ENCODE measurements at regions not wholly inside any gene's neighbourhood (a gene's known extent, or its start where the extent isn't known, plus 50 kb on each side); places are given as distances from the start of the nearest gene placed in this dataset.

DNA sequence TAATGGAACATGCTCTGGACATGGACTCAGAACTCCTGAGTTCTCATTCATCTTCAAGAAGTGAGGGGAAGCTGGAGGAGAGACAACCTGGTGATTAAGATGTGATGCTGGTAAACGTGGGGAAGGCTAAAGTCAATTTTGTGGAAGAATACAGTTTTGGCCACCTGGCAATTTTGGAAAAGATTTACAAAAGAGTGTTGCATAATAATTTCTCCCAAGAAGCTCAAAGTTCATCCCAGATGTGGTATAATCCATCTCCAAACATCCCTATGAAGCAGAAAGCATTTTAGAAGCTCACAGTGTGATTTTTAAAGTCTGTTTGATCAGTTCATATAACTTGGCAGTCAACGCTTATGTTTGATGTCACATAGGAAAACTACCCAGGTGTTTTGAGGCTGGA is 208.7 kb downstream of the LMX1A start:
- no peak for DNase-seq (ENCODE audit: low spot score)

DNA sequence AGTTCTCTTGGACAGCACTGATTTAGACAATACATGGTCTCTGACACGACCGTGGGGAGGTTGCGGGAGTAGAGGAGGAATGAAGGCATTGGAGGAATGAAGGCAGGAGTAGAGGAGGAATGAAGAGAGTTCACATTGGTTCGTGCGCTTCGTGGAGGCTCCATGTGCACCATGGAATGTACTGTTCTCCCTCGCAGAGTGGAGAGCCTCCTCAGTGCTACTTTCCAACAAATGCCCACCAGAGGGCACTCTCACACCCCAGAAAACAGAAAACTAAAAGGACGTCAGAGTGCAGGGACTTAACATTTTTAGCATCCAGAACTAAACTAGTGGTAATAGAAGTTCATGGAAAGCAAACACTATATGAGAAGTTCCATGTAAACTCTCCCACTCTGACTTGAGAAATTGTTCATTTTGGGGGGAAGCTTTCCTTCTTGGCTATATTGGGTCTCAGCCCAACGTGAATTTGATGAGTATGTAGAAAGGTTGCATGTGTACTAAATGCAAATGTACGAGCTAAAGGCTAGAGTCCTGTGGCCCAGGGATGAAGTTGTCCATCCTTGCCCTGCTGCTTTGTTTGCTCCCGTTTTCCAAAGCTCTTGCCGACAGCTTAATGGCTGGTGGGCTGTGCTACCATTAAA is 211.6 kb downstream of the LMX1A start:
- peak; percentile 55 for DNase-seq (ENCODE audit: low spot score)

DNA sequence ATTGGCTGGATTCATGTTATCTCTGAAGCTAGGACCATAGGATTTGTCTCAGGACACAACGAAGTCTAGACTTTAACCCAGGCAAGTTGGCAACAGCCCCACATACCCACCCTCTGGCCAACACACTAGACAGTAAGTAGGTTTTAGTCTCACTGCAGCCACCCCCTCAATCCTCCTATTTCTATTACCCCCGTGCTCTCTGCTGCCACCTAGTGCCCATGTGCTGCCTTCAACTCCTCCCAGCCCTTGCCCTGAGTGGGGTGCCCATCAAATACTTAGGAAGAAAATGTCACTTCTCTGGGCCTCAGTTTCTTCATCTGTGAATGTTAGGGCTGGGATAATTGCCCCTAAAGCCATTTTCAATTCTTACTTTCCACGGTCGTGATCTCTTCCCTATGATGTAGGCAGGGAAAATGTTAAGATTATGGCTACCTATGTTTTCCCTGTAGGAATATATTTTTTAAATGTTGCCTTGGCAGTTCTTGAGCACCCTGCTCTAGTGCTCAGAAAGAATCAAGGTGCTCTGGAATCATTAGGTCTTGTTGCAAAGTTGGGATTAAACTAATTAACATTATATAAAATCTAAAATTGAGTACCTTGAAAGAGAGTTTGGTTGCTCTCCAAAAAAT is 213.0 kb downstream of the LMX1A start:
- DNase-seq (ENCODE audit: low spot score) = no peak

DNA sequence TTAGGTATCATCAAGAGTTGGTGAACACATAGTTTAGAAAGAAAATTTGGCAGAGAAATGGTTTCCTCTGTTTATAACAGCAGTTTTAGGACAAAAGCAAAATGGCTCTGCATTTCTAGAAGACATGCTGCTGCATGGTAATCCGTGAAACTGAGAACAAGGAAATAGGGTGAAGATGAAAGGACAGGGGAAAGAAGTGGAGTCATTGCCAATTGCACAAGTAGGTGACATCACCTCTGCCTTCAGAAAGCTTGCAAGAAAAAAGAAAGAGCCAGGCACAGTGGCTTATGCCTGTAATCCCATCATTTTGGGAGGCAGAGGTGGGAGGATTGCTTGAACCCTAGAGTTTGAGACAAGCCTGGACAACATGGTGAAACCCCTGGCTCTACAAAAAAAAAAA is 217.6 kb downstream of the LMX1A start:
- no peak for DNase-seq (ENCODE audit: low spot score)

DNA sequence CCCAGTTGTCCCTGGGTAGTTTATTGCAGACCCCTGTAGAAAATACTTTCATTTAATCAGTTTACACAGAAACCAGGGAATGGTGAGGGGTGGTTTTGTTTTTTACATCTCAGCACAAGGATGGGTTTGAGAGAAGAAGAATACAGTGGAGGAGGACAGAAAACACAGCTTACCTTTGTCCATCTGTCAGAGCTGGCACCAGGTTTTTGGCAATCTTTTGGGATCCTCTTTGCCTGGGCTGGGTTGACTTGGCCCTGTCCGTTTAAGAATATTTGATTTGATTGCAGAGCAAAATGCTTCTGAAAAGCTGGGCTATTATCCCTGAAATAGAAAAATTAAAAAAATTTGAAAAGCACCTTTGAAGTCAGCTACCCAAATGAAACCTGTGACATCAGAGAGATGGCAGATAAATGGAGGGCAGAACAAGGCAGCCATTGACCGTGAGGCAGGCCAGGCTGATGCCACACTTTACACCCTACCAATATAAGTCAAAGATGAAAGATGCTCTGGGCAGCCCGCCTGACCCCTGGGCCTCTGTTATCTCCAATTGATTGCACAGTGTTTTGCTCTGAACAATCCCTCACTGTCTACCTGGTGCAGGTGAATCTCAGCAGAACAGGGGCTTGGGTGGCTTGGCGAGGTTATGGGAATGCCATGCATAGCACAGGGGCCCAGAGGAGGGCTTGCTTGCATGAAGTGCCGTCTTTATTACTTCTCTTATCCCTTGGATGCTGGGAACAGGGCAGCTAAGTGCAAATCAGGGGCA is 218.8 kb downstream of the LMX1A start:
- no peak for DNase-seq (ENCODE audit: low spot score)

DNA sequence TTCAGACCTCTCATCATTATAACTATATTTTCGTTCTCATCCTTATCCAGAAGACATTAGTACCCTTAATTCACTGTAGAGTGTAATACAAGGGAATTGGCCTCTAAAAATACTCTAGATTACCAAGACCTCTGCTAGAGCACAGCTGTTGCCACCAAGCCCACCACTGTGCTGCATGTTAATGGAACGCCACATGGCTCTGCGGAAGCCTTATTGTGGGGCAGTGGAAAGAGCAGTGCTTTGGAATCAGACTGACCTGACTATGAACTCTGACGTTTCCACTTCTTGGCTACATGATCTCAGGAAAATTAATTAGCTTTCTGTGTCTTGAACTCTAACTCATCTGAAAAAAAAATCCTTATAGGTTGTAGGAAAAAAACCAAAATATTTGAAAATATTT is 222.1 kb downstream of the LMX1A start:
- DNase-seq (ENCODE audit: low spot score) = no peak

DNA sequence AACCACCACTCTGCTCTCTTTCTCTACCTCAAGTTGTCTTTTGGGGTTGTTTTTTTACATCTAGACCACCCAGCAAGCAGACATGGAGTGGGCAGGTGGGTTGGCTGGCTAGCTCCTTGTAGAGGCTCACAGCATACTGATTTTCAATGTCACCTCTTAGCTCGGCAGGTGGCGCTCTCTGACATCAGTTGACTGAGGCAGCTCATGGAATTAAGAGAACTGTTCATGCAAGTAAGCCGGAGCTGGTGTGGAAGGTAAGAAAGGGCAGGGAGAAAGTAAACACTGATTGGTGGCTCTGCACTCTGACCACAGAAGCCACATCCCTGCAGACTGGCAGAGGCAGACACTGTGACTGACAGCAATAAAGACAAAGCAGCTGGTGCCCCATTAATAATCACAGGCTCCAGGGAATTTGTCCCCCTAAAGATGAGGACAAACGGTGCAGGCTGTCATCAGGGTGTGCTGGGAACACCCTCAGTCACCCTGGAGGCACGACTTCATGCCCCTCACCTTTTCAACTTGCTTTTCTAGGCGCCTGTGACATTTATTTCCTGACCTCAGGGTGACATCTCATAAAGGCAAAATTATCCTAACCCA is 226.8 kb downstream of the LMX1A start:
- peak; percentile 66 for DNase-seq (ENCODE audit: low spot score)

DNA sequence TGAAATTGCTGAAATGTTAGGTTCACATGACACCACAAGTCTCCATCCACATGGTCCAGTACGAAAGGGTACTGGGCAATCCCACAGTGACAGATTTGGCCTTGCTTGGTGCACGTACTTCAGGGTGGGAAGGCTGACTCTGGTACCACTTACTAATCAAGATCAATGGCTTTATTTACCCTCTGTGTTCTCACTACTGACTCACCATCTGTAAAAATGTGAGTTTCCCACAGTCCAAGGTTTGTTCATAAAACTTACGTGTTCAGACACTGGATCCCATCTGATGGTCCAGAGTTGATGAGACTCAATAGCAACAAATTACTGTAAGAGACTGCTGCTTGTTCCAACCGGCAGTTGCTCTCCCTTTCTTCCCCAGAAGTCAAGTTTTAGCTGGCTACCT is 231.7 kb downstream of the LMX1A start:
- no peak for DNase-seq (ENCODE audit: low spot score)

DNA sequence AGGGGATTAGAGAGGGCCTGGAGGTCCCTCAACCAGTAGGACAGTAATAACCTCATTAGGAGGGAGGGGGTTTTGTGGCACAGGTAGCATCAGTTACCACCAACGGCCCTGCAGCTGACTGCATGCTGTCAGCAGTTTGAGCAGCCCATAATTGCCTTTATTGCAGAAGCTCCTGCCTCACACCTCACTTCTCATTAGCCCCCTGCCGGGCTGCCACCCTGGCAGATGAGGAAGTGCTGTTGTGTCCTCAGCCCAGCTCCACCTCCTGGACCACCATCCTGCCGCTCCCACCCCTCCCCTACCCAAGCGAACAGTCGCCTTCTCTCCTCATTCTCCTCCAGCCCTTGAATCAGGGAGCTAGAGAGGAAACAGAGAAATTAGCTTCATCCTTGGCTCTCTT is 237.4 kb downstream of the LMX1A start:
- DNase-seq (ENCODE audit: low spot score) = no peak

DNA sequence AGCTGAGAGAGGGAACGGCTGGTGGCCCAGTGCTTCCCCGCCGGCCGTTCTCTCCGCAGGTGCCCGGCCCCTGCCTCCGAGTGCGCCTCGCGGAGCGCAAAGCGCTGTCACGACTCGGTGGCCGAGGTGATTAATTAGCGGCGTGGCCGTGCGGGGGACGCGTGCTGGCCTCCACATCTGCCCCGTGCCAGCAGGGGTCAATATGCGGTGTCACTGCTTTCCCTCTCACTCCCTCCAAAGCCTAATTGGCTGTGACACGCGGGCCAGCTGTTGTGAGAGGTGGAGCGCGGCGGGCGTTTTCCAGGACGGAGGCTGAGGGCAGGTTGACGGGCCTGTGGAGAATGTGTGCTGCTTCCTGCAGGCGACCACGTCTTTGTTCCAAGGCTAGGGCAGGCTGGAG is 239.0 kb downstream of the LMX1A start:
- DNase-seq (ENCODE audit: low spot score) = no peak

DNA sequence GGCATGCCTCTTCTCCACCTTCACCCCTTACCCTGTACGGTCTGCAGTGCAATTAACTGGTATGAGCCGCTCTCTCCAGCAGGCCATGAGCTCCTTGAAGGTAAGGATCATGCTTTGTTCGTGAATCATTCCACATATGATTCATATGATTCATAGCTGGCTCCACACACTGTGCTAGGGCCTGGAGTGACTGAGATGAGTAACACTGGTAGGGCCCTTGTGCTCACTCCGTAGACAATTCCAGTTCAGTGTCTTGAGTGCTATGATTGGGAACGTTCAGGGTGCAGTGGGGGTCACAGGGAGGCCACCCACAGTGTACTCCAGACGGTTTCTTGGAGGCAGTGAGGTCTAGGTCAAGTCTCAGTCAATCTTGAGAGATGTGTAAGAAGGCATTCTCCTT is 239.8 kb downstream of the LMX1A start:
- no peak for DNase-seq (ENCODE audit: low spot score)

DNA sequence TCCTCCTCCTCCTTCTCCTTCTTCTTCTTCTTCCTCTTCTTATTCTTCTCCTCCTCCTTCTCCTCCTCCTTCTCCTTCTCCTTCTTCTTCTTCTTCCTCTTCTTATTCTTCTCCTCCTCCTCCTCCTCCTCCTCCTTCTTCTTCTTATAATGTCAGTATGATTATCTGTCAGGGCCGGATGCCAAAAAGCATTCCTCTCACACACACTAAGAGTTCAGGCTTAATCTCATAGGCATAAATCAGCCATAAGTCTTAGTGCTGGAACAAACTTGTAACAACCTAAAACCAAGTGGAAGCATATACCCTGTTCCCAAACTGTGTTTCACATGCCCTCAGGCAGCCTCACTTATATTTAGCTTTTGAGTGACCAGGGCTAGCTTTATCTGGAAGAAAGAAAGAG is 240.3 kb downstream of the LMX1A start:
- no peak for DNase-seq (ENCODE audit: low spot score)

DNA sequence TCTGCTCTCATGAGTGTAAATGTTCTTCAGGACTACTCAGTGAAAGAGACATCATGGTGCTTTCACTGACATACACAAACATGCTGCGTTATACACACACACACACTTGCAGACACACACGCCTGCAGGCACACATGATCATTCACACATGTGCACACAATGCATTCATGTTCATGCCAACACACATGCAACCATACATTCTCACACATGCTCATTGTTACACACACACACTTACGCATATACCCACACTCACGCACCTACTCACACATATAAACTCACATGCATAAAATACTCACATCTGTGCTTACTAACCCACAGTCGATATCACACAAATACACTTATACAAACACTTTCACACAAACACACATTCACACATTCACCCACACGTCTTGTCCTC is 241.6 kb downstream of the LMX1A start:
- DNase-seq (ENCODE audit: low spot score) = no peak

DNA sequence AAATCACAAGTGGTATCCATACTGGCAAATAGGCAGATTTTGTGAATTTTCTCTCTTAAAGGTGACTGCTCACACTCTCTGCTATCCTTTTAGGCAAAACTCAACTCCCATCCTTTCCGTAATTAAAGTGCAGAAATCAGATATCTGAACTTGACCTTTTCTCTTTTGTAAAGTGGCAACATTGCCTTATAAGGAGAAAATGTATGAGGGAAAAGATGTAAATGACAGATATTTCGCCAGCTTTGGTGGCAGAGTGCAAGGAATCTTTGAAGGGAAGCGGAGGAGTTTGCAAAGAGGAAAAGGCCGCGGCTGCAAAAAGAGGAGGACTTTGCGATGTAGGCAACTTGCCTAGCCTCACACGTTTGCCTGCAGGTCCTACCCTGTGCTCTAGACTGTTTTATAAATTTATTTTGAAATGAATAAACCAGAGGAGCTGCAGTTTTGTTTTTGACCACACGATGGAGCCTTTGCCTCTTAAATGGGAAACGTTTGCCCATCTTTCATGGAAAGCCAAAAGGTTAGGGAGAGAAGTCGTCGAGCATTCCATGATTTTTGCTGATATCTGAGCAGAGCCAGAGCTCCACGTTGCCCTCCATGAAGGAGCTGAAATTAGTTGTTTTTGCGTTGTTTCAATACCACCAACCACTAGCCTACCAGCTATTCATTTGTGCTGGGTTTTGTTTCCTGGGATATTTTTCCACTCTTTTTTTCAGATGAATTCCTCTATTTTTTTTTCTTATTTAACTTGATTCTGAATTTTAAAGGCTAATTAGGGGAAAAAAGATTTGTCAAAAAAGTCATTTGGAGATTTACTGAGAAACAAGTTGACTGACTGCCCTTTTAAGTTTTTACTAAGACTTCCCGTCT is 242.3 kb downstream of the LMX1A start:
- DNase-seq (ENCODE audit: low spot score) = peak; percentile 33

DNA sequence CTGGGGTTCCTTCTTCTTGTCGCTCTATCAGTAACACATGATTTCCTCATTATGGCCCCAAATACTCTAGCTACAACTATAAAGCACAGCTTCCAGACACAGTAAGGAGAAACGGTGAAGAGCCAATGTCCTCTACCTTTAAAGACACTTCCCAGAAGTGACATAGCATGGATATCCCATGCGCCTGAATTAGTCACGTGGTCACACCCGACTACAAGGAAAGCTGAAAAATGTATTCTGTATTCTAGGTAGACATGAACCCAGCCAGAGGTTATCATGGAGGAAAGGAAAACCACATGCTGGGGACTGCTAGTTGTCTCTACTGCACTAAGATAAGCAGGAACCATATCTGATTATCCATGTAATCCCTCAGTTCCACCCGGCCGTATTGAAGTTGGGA is 244.3 kb downstream of the LMX1A start:
- no peak for DNase-seq (ENCODE audit: low spot score)

DNA sequence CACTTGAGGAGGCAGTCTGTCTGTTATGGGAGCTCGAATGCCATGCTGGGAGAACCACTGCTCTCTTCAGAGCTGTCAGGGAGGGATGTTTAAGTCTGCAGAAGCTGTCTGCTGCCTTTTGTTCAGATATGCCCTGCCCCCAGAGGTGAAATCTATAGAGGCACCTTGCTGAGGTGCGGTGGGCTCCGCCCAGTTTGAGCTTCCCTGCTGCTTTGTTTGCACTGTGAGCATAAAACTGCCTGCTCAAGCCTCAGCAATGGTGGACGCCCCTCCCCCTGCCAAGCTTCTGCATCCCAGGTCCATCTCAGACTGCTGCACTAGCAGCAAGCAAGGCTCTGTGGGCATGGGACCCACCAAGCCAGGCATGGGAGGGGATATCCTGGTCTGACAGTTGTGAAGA is 247.5 kb downstream of the LMX1A start:
- no peak for DNase-seq (ENCODE audit: low spot score)

DNA sequence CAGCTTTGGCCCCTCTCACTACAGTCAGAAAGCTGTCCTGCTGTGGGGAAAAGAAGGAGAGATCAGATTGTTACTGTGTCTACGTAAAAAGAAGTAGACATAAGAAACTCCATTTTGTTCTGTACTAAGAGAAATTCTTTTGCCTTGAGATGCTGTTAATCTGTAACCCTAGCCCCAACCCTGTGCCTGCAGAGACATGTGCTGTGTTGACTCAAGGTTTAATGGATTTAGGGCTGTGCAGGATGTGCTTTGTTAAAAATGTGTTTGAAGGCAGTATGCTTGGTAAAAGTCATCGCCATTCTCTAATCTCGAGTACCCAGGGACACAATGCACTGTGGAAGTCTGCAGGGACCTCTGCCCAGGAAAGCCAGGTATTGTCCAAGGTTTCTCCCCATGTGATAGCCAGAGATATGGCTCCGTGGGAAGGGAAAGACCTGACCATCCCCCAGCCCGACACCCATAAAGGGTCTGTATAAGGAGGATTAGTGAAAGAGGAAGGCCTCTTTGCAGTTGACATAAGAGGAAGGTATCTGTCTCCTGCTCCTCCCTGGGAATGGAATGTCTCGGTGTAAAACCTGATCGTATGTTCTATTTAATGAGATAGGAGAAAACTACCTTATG is 263.9 kb downstream of the LMX1A start:
- DNase-seq (ENCODE audit: low spot score) = peak; percentile 18

DNA sequence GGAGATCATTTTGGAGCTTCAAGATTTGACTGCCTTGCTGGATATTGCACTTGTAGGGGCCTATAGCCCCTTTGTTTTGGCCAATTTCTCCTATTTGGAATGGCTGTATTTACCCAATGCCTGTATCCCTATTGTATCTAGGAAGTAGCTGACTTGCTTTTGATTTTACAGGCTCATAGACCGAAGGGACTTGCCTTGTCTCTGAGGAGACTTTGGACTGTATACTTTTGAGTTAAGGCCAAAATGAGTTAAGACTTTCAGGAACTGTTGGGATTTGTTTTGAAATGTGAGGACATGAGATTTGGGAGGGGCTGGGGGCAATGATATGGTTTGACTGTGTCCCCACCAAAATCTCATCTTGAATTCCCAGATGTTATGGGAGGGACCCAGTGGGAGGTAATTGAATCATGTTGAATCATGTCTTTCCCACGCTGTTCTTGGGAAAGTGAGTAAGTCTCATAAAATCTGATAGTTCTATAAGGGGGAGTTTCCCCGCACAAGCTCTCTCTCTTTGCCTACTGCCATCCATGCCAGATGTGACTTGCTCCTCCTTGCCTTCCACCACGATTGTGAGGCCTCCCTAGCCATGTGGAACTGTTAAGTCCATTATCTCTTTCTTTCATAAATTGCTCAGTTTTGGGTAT is 276.1 kb downstream of the LMX1A start:
- DNase-seq (ENCODE audit: low spot score) = no peak

DNA sequence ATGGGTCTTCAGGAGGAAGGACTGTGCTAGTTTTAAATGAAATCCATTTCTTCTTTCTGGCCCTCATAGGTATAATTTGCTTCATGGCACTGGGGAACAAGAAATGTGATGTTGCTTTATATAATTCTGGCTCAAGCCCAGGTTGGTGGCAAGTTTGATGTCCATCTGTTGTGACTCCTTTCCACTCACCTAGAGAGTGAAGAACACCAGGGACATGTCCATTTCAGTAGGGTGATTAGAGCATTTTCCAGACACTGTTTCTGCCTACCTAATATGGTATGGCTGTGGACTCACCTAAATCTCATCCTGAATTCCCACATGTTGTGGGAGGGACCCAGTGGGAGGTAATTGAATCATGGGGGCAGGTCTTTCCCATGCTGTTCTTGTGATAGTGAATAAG is 278.1 kb downstream of the LMX1A start:
- DNase-seq (ENCODE audit: low spot score) = no peak

DNA sequence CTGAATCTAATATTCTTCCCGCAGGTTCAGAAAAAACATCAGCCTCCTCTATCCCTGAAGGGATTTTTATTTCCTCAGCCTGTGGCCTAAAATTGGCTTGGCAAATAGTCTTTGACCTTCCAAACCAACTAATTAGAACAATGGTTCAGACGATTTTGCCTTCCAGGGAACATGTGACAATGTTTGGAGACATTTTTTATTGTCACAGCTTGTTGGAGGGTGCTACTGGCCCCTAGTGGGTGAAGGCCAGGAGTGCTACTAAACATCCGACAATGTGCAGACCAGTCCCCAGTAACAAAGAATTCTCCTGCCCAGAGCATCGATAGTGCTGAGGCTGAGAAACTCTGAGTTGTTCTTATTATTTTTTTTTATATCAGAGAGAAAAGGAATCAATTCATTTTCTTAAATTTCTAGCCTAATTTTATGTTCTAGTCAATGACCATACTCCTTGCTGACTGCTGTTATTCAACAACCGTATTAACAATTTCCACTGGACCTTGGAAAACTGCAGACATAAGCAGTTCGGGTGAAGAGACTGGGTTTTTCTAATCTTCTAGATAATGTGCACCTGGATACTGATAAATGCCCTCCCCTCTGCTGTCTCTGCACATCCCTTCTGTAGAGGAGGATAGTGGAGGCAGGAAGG is 280.7 kb downstream of the LMX1A start:
- no peak for DNase-seq (ENCODE audit: low spot score)
